HG02870 (cell line): ENCODE measurements at regions not wholly inside any gene's neighbourhood (a gene's known extent, or its start where the extent isn't known, plus 50 kb on each side); places are given as distances from the start of the nearest gene placed in this dataset.

ENCODE experiments used
- ATAC-seq: cut with Tn5 transposase; IDR thresholded peaks from one replicate; pipeline ENCODE4 v1.9.1; 2021; ENCODE audit warnings: mild to moderate bottlenecking, moderate library complexity; ENCODE audit not compliant: unreplicated experiment

DNA sequence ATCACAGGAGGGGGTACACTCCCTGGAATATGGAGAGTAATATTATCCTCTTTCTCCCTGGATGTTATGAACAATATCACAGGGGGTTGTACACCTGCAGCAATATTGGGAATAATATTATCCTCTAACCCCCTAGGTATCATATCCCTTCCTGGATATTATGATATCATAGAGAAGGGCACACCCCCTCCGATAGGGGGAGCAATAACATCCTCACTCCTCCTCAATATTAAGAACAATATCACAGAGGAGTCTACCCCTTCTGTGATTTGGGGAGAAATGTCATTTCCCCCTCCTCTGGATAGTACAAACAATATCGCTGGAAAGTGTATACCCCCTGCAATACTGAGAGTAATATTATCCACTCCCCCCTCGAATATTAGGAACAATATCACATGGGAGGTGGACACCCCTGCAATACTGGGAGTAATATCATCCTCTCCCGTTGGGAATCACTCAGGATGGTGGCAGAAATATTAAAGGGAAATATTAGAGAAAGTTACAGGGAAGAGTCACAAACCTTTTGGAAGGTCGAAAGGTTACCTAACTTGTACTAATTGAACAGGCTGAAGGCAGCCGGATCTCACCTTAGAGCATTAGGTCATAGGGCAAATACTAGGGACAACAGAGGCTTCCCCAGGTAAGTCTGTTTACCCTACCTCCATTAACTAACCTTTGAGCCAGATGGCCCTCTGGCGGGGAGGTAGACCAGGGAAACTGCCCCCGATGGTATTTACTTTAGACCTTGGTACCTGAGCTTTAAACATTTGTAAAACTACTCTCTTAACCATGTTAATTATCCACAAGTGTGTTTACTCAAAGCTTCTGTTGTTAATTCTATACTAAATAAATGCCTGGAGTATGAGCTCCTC is 57.5 kb upstream of the FREM1 start:
- ATAC-seq, result no peak

- ATAC-seq, result no peak
These were observed 52.1 kb upstream of the FREM1 start for GRCh38 chr9:14962193-14962882.

DNA sequence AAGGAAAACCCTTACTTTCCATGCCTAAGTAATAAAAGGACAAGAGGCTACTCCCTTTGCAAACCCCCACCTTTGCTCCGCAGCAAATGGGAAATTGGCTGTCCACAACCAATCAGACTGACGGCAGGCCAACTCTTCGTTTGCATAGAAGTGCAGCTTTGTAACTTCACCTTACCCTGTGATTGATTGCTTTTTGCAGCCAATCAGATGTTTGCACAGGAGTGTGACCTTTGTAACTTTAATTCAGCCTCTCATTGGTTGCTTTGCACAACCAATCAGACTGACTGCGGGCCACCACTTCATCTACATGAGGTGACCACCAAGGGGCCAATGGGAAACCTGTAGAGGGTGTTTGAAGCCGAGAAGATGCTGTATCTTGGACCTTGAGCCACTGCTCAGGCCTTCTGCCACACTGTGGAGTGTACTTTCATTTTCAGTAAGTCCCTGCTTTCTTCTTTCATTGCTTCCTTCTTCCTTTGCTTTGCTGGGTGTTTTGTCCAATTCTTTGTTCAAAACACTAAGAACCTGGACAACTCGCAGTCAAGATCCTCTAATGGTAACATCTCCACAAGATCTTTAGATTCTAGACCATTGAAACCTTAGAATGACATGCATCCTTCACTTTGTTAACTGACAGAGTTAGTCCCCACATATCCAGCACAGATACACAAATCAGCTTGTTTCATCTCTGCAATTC is 51.3 kb upstream of the FREM1 start:
- ATAC-seq, result no peak

- ATAC-seq, result no peak
These were observed 50.7 kb upstream of the FREM1 start for GRCh38 chr9:14960881-14961280.
